ENCODE measurements at regions not wholly inside any gene's neighbourhood (a gene's known extent, or its start where the extent isn't known, plus 50 kb on each side); places are given as distances from the start of the nearest gene placed in this dataset.

- in situ Hi-C loops (cut with HindIII; ENCODE audit: low sequenced_read_pairs): no loop called here
- no peak for DNase-seq (ENCODE audit: low read depth, low spot score)
- no peak overlapping the region for H3K4me3 ChIP-seq (ENCODE audit: low read depth, low read length)
- no peak for TF ChIP-seq CTCF (IDR thresholded peaks at IDR 0.05; ENCODE audit: low read depth, low read length)
Measured at GRCh38 chr15:26157081-26157480, 294.0 kb upstream of the ATP10A start.

- H3K4me3 ChIP-seq (ENCODE audit: low read depth, low read length): no peak overlapping the region
- no peak for TF ChIP-seq CTCF (IDR thresholded peaks at IDR 0.05; ENCODE audit: low read depth, low read length)
- in situ Hi-C loops (cut with HindIII; ENCODE audit: low sequenced_read_pairs): no loop called here
- no peak for DNase-seq (ENCODE audit: low read depth, low spot score)
Measured at GRCh38 chr15:26156051-26156450, 292.9 kb upstream of the ATP10A start.

DNA sequence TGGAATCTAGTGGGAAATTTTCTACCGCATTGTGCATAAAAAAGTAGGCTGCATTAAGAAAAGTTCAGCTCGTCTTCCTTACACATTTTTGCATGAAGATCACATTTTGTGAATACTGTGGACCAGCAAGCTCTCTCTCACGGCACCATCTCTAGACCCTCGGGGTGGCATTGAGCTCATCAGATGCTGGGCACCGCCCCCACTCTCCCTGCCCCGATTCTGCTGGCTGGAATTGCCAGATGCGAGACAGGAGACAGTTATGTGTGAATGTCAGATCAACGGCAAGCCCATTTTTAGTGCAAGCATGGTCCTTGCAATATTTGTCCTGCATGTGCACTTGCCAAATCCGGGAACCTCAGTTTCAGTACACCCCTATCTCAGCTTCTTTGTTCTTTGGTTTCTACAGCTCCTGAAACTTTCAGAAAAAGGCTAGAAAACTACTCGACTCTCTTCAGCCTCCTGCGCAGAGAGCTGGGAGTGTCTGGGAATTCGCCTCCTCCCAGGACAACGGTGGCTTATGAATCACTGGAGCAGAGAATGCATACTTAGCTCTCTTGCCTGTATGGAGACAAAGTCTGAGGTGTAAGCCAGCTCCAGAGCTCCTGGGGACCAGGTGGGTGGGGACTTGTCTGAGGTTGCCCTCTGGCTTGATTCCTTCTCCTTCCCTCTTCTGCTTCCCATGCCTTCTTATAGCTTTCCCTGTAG lies 285.2 kb upstream of the ATP10A start:
- no peak for DNase-seq (ENCODE audit: low read depth, low spot score)
- no peak overlapping the region for H3K4me3 ChIP-seq (ENCODE audit: low read depth, low read length)
- in situ Hi-C loops (cut with HindIII; ENCODE audit: low sequenced_read_pairs): no loop called here
- no peak for TF ChIP-seq CTCF (IDR thresholded peaks at IDR 0.05; ENCODE audit: low read depth, low read length)

DNA sequence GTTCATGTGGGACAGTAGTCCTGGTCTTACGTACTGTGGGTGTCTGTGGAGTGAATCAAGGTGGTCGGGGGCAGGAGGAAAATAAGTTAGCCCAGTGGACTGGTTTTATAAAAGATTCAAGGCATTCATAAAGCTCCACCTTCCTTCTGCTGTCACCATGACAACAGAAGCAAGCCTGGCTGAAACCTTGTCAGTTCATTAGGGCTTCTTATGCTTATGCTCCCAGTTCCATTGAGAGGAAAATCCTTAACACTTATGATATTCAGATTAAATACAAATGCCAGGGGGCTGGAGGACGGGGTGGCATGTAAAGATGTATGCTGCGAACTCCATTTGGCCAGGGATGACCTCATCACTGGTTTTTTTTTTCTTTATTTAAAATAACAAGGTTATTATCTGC lies 283.1 kb upstream of the ATP10A start:
- in situ Hi-C loops (cut with HindIII; ENCODE audit: low sequenced_read_pairs): no loop called here
- no peak for TF ChIP-seq CTCF (IDR thresholded peaks at IDR 0.05; ENCODE audit: low read depth, low read length)
- DNase-seq (ENCODE audit: low read depth, low spot score): no peak
- H3K4me3 ChIP-seq (ENCODE audit: low read depth, low read length): no peak overlapping the region

GRCh38 chr15:26145796-26146195 lies 282.7 kb upstream of the ATP10A start:
- in situ Hi-C loops (cut with HindIII; ENCODE audit: low sequenced_read_pairs): no loop called here
- no peak for DNase-seq (ENCODE audit: low read depth, low spot score)
- no peak overlapping the region for H3K4me3 ChIP-seq (ENCODE audit: low read depth, low read length)
- no peak for TF ChIP-seq CTCF (IDR thresholded peaks at IDR 0.05; ENCODE audit: low read depth, low read length)

GRCh38 chr15:26144836-26145235 lies 281.7 kb upstream of the ATP10A start:
- no peak overlapping the region for H3K4me3 ChIP-seq (ENCODE audit: low read depth, low read length)
- TF ChIP-seq CTCF (IDR thresholded peaks at IDR 0.05; ENCODE audit: low read depth, low read length): no peak
- in situ Hi-C loops (cut with HindIII; ENCODE audit: low sequenced_read_pairs): no loop called here
- DNase-seq (ENCODE audit: low read depth, low spot score): no peak
